NCI-H2196 treated with DMSO at 0.1 percent for 48 hours (cell line): ENCODE measurements at regions not wholly inside any gene's neighbourhood (a gene's known extent, or its start where the extent isn't known, plus 50 kb on each side); places are given as distances from the start of the nearest gene placed in this dataset.
"Not testable (repeated sequence)": the region's sequence is repeated elsewhere in the genome, so short reads cannot be mapped to it uniquely, and the experiment has no call there.

Experiments used
- DNase-seq: peaks from one replicate; lab custom pipeline; 2025; ENCODE audit not compliant: unreplicated experiment; lab: John Stamatoyannopoulos, UW

- DNase-seq: no peak
Observed at GRCh38 chr2:12871694-12872315, 155.1 kb downstream of the TRIB2 start.

- no peak for DNase-seq
Observed at GRCh38 chr2:12877761-12878160, 161.0 kb downstream of the TRIB2 start.

GRCh38 chr2:12879649-12880048 is 162.9 kb downstream of the TRIB2 start:
- no peak for DNase-seq

GRCh38 chr2:12881952-12882351 is 165.2 kb downstream of the TRIB2 start:
- no peak for DNase-seq

- no peak for DNase-seq
Observed at GRCh38 chr2:12882393-12882792, 165.7 kb downstream of the TRIB2 start.

GRCh38 chr2:12883906-12884305 is 167.2 kb downstream of the TRIB2 start:
- no peak for DNase-seq

GRCh38 chr2:12884713-12885282 is 168.1 kb downstream of the TRIB2 start:
- no peak for DNase-seq

GRCh38 chr2:12890066-12890465 is 173.3 kb downstream of the TRIB2 start:
- no peak for DNase-seq

GRCh38 chr2:12890481-12890991 is 173.8 kb downstream of the TRIB2 start:
- DNase-seq: no peak

GRCh38 chr2:12895017-12895416 is 178.3 kb downstream of the TRIB2 start:
- no peak for DNase-seq

GRCh38 chr2:12896318-12896982 is 179.7 kb downstream of the TRIB2 start:
- no peak for DNase-seq

GRCh38 chr2:12897181-12897580 is 180.4 kb downstream of the TRIB2 start:
- no peak for DNase-seq

- DNase-seq: no peak
Observed at GRCh38 chr2:12903272-12903671, 186.5 kb downstream of the TRIB2 start.

GRCh38 chr2:12910431-12910830 is 193.7 kb downstream of the TRIB2 start:
- DNase-seq: no peak

GRCh38 chr2:12915787-12916186 is 199.1 kb downstream of the TRIB2 start:
- no peak for DNase-seq

- DNase-seq: no peak
Observed at GRCh38 chr2:12918138-12918834, 201.6 kb downstream of the TRIB2 start.

- DNase-seq: no peak
Observed at GRCh38 chr2:12918835-12919445, 202.2 kb downstream of the TRIB2 start.

- no peak for DNase-seq
Observed at GRCh38 chr2:12921321-12921720, 204.6 kb downstream of the TRIB2 start.

- DNase-seq: no peak
Observed at GRCh38 chr2:12923907-12924610, 207.3 kb downstream of the TRIB2 start.

- not testable (repeated sequence) for DNase-seq
Observed at GRCh38 chr2:12926641-12927040, 209.9 kb downstream of the TRIB2 start.
